ENCODE measurements at regions not wholly inside any gene's neighbourhood (a gene's known extent, or its start where the extent isn't known, plus 50 kb on each side); places are given as distances from the start of the nearest gene placed in this dataset.

GRCh38 chr6:121615493-121615892 lies 180.0 kb downstream of the GJA1 start:
- no peak for DNase-seq (ENCODE audit: low read depth)
- peak; percentile 27 for TF ChIP-seq CTCF (IDR thresholded peaks at IDR 0.05; ENCODE audit: insufficient read depth, low read depth, low read length)
- no peak overlapping the region for H3K4me3 ChIP-seq (ENCODE audit: low read depth, low read length)

- no peak overlapping the region for H3K4me3 ChIP-seq (ENCODE audit: low read depth, low read length)
- no peak for TF ChIP-seq CTCF (IDR thresholded peaks at IDR 0.05; ENCODE audit: insufficient read depth, low read depth, low read length)
- DNase-seq (ENCODE audit: low read depth), result no peak
These were observed 181.0 kb downstream of the GJA1 start for GRCh38 chr6:121616406-121616805.

GRCh38 chr6:121617388-121617787 lies 181.9 kb downstream of the GJA1 start:
- TF ChIP-seq CTCF (IDR thresholded peaks at IDR 0.05; ENCODE audit: insufficient read depth, low read depth, low read length), result no peak
- no peak overlapping the region for H3K4me3 ChIP-seq (ENCODE audit: low read depth, low read length)
- no peak for DNase-seq (ENCODE audit: low read depth)

GRCh38 chr6:121619013-121619412 lies 183.6 kb downstream of the GJA1 start:
- no peak for TF ChIP-seq CTCF (IDR thresholded peaks at IDR 0.05; ENCODE audit: insufficient read depth, low read depth, low read length)
- H3K4me3 ChIP-seq (ENCODE audit: low read depth, low read length), result no peak overlapping the region
- no peak for DNase-seq (ENCODE audit: low read depth)

GRCh38 chr6:121619987-121620740 lies 184.7 kb downstream of the GJA1 start:
- no peak overlapping the region for H3K4me3 ChIP-seq (ENCODE audit: low read depth, low read length)
- TF ChIP-seq CTCF (IDR thresholded peaks at IDR 0.05; ENCODE audit: insufficient read depth, low read depth, low read length), result no peak
- peak; percentile 68 for DNase-seq (ENCODE audit: low read depth)

GRCh38 chr6:121627761-121628160 lies 192.3 kb downstream of the GJA1 start:
- no peak for DNase-seq (ENCODE audit: low read depth)

More at GRCh38 chr6:121627761-121628160, 192.3 kb downstream of the GJA1 start:
- TF ChIP-seq CTCF (IDR thresholded peaks at IDR 0.05; ENCODE audit: insufficient read depth, low read depth, low read length), result no peak
- no peak overlapping the region for H3K4me3 ChIP-seq (ENCODE audit: low read depth, low read length)
